Kidney (tissue), 13 donors: ENCODE measurements at regions not wholly inside any gene's neighbourhood (a gene's known extent, or its start where the extent isn't known, plus 50 kb on each side); places are given as distances from the start of the nearest gene placed in this dataset.

Experiments used
- DNase-seq, 5 donors: peaks; one replicate each; pipeline ENCODE4 v3.0.0-alpha.2; 2013 to 2020
- FAIRE-seq: peaks from 2 replicates; lab custom pipeline; 2012; peaks lifted over from hg19 to GRCh38; lab: Jason Lieb, UNC
- H3K27ac ChIP-seq, 2 donors: one replicate each; pipeline ENCODE4 v1.7.0; 2013; ENCODE audit warnings: low read depth in 2 of 2, low read length in 2 of 2, inconsistent platforms in 1 of 2
- H3K27me3 ChIP-seq: one replicate; pipeline ENCODE4 v1.7.1; 2013; ENCODE audit warnings: low read length, inconsistent platforms; ENCODE audit not compliant: control insufficient read depth, insufficient read depth
- H3K36me3 ChIP-seq, 3 donors: one replicate each; pipeline versions ENCODE4 v1.7.0 to v1.7.1; 2013; ENCODE audit warnings: low read length in 3 of 3, control low read depth in 1 of 3, inconsistent platforms in 1 of 3; ENCODE audit not compliant: insufficient read depth in 3 of 3, control insufficient read depth in 2 of 3
- H3K4me1 ChIP-seq, 3 donors: one replicate each; pipeline versions ENCODE4 v1.7.0 to v1.7.1; 2013; ENCODE audit warnings: low read length in 3 of 3, inconsistent platforms in 1 of 3, low read depth in 1 of 3; ENCODE audit not compliant: control insufficient read depth in 2 of 3, insufficient read depth in 2 of 3
- H3K4me3 ChIP-seq, 3 donors: one replicate each; pipeline versions ENCODE4 v1.7.0 to v1.8.1; 2013; ENCODE audit warnings: low read length in 3 of 3, control low read depth in 1 of 3, inconsistent platforms in 1 of 3
- H3K9ac ChIP-seq, 3 donors: one replicate each; pipeline versions ENCODE4 v1.7.0 to v1.7.1; 2013; ENCODE audit warnings: low read length in 3 of 3, control low read depth in 1 of 3, inconsistent platforms in 1 of 3
- H3K9me3 ChIP-seq, 3 donors: one replicate each; pipeline versions ENCODE4 v1.7.0 to v1.7.1; 2013; ENCODE audit warnings: low read length in 3 of 3, control low read depth in 1 of 3, inconsistent platforms in 1 of 3; ENCODE audit not compliant: control insufficient read depth in 2 of 3, insufficient read depth in 1 of 3
- intact Hi-C: fragments of 100-400 bp; cut with DNase I; formaldehyde crosslinking; loops from one replicate; pipeline ENCODE4 v1.11.1; 2022
- TF ChIP-seq, protein P1 (sequence below): IDR thresholded peaks from 3 replicates; pipeline ENCODE4 v1.5.1; 2012; ENCODE audit warnings: mild to moderate bottlenecking, moderate library complexity, borderline replicate concordance; ENCODE audit not compliant: insufficient read depth; ENCODE audit errors: extremely low read depth
- donor health status: control.
- donor health status: control.
- donor health status: control.
- donor health status: control.
- donor health status: control.
- donor health status: DM: yes; HTN: yes; CAD: no.
- donor health status: Normal renal cell carcinoma (clear cell type).

GRCh38 chr3:73225991-73226390 lies 164.5 kb downstream of the EBLN2 start:
- Histone ChIP-seq H3K27me3 (no peaks in the 10 kb centered on the region), H3K4me3 (no peak overlapping the region), H3K36me3 (no peaks in the 10 kb centered on the region), H3K9me3 (no peaks in the 10 kb centered on the region), H3K4me1 (peaks cover 0 to 3% (median 2%) of the 10 kb centered on the region in 3 donors), H3K9ac (no peak overlapping the region), H3K27ac (no peak overlapping the region)
- FAIRE-seq (no peak), DNase-seq (peak in 2 of 5 donors; percentile 63 to 66)
- TF ChIP-seq, protein P1, sequence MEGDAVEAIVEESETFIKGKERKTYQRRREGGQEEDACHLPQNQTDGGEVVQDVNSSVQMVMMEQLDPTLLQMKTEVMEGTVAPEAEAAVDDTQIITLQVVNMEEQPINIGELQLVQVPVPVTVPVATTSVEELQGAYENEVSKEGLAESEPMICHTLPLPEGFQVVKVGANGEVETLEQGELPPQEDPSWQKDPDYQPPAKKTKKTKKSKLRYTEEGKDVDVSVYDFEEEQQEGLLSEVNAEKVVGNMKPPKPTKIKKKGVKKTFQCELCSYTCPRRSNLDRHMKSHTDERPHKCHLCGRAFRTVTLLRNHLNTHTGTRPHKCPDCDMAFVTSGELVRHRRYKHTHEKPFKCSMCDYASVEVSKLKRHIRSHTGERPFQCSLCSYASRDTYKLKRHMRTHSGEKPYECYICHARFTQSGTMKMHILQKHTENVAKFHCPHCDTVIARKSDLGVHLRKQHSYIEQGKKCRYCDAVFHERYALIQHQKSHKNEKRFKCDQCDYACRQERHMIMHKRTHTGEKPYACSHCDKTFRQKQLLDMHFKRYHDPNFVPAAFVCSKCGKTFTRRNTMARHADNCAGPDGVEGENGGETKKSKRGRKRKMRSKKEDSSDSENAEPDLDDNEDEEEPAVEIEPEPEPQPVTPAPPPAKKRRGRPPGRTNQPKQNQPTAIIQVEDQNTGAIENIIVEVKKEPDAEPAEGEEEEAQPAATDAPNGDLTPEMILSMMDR: no peak
- intact Hi-C loops: no loop called here

GRCh38 chr3:73228000-73228399 lies 166.5 kb downstream of the EBLN2 start:
- FAIRE-seq (no peak), DNase-seq (no peak)
- H3K27me3 ChIP-seq: no peaks in the 10 kb centered on the region
- H3K9me3 ChIP-seq: no peaks in the 10 kb centered on the region
- H3K4me3 ChIP-seq: no peak overlapping the region
- no peak overlapping the region for H3K27ac ChIP-seq
- H3K4me1 ChIP-seq: peaks cover 0 to 3% (median 2%) of the 10 kb centered on the region in 3 donors
- no peaks in the 10 kb centered on the region for H3K36me3 ChIP-seq
- intact Hi-C loops: no loop called here
- H3K9ac ChIP-seq: no peak overlapping the region
- TF ChIP-seq, protein P1: no peak

GRCh38 chr3:73228437-73228836 lies 167.0 kb downstream of the EBLN2 start:
- FAIRE-seq (no peak), DNase-seq (no peak)
- Histone ChIP-seq H3K9me3 (no peaks in the 10 kb centered on the region), H3K36me3 (no peaks in the 10 kb centered on the region), H3K27ac (no peak overlapping the region), H3K27me3 (no peaks in the 10 kb centered on the region), H3K4me1 (peaks cover 0 to 3% (median 2%) of the 10 kb centered on the region in 3 donors), H3K9ac (no peak overlapping the region), H3K4me3 (no peak overlapping the region)
- TF ChIP-seq, protein P1: no peak
- intact Hi-C loops: no loop called here

DNA sequence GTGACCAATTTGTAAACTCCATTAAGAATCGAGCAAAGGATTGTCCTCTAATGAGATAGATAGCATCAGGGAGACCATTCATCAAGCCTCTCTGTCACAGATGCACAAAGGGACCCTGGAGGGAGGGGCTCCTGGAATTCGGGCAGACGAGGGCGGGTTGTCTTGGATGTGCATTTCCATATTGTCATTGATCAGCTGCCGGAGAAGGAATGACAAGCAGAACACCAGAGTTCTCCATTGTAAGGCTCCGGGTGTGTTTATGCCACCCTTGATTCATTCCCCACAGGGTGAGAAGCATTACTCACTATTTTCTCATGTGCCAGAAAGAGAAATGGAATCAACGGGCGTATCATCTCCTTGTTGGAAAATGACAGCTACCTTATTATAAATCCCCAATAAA lies 167.5 kb downstream of the EBLN2 start:
- DNase-seq (no peak), FAIRE-seq (no peak)
- Histone ChIP-seq H3K36me3 (no peaks in the 10 kb centered on the region), H3K4me1 (peaks cover 0 to 3% (median 2%) of the 10 kb centered on the region in 3 donors), H3K27ac (no peak overlapping the region), H3K9ac (no peak overlapping the region), H3K27me3 (no peaks in the 10 kb centered on the region), H3K9me3 (no peaks in the 10 kb centered on the region), H3K4me3 (no peak overlapping the region)
- TF ChIP-seq, protein P1: no peak
- intact Hi-C loops: no loop called here
